ENCODE measurements at regions not wholly inside any gene's neighbourhood (a gene's known extent, or its start where the extent isn't known, plus 50 kb on each side); places are given as distances from the start of the nearest gene placed in this dataset.

- Histone ChIP-seq H3K4me2 (ENCODE audit: low read length) (no peak overlapping the region), H3K27ac (ENCODE audit: low read depth, low read length, poor library complexity, severe bottlenecking) (no peak overlapping the region), H3K9me2 (ENCODE audit: insufficient read depth, low read length) (no peaks in the 10 kb centered on the region), H3K36me3 (ENCODE audit: insufficient read depth, low read length) (no peaks in the 10 kb centered on the region), H2AFZ (ENCODE audit: low read length) (no peak overlapping the region), H3K4me1 (ENCODE audit: insufficient read depth, low read length, poor library complexity, severe bottlenecking) (no peaks in the 10 kb centered on the region), H4K20me1 (ENCODE audit: insufficient read depth, low read length) (no peaks in the 10 kb centered on the region), H3K4me3 (ENCODE audit: low read depth, low read length, poor library complexity, severe bottlenecking) (no peak overlapping the region), H3K79me2 (ENCODE audit: insufficient read depth, low read depth, low read length) (no peaks in the 10 kb centered on the region), H3K9me3 (ENCODE audit: low read length) (no peaks in the 10 kb centered on the region)
- no peak for TF ChIP-seq CTCF (conservative IDR thresholded peaks at IDR 0.05; ENCODE audit: low read length)
- no peak for TF ChIP-seq EZH2phosphoT487 (IDR thresholded peaks at IDR 0.05; ENCODE audit: borderline replicate concordance, low read depth, low read length)
- DNase-seq (ENCODE audit: low spot score), result no peak
- ChIA-PET POLR2A (interaction anchor here (1.0 kb wide), 1 partner anchor 13 kb away, joined by 4 read pairs; no protein-coding TSS in a partner anchor), CTCF (ENCODE audit: unreplicated experiment) (no interaction called here)
- BruUV-seq (replicated peaks), result no TSS peak
- intact Hi-C loops (cut with micrococcal nuclease; ENCODE audit: unreplicated experiment), result no loop called here
Measured at GRCh38 chr14:101336183-101336582, 225.1 kb upstream of the DIO3 start.

GRCh38 chr14:101337053-101337452 is 224.2 kb upstream of the DIO3 start:
- intact Hi-C loops (cut with micrococcal nuclease; ENCODE audit: unreplicated experiment), result no loop called here
- no peaks in the 10 kb centered on the region for H3K4me1 ChIP-seq (ENCODE audit: insufficient read depth, low read length, poor library complexity, severe bottlenecking)
- ChIA-PET CTCF (ENCODE audit: unreplicated experiment) (no interaction called here), POLR2A (interaction anchor here (0.7 kb wide), 1 partner anchor 15 kb away, joined by 4 read pairs; no protein-coding TSS in a partner anchor)
- no peak for TF ChIP-seq CTCF (conservative IDR thresholded peaks at IDR 0.05; ENCODE audit: low read length)
- TF ChIP-seq EZH2phosphoT487 (IDR thresholded peaks at IDR 0.05; ENCODE audit: borderline replicate concordance, low read depth, low read length), result no peak
- no TSS peak for BruUV-seq (replicated peaks)
- no peaks in the 10 kb centered on the region for H3K9me2 ChIP-seq (ENCODE audit: insufficient read depth, low read length)
- no peak overlapping the region for H3K4me2 ChIP-seq (ENCODE audit: low read length)
- no peaks in the 10 kb centered on the region for H3K36me3 ChIP-seq (ENCODE audit: insufficient read depth, low read length)
- H3K27ac ChIP-seq (ENCODE audit: low read depth, low read length, poor library complexity, severe bottlenecking), result no peak overlapping the region
- DNase-seq (ENCODE audit: low spot score), result no peak
- H4K20me1 ChIP-seq (ENCODE audit: insufficient read depth, low read length), result no peaks in the 10 kb centered on the region
- H3K79me2 ChIP-seq (ENCODE audit: insufficient read depth, low read depth, low read length), result no peaks in the 10 kb centered on the region
- no peak overlapping the region for H2AFZ ChIP-seq (ENCODE audit: low read length)
- H3K9me3 ChIP-seq (ENCODE audit: low read length), result no peaks in the 10 kb centered on the region
- no peak overlapping the region for H3K4me3 ChIP-seq (ENCODE audit: low read depth, low read length, poor library complexity, severe bottlenecking)

GRCh38 chr14:101340556-101340955 is 220.7 kb upstream of the DIO3 start:
- DNase-seq (ENCODE audit: low spot score), result no peak
- Histone ChIP-seq H3K79me2 (ENCODE audit: insufficient read depth, low read depth, low read length) (no peaks in the 10 kb centered on the region), H3K9me3 (ENCODE audit: low read length) (peaks cover 7% of the 10 kb centered on the region; the same call in 1 of the 2 replicates), H2AFZ (ENCODE audit: low read length) (no peak overlapping the region), H3K4me2 (ENCODE audit: low read length) (no peak overlapping the region), H3K27ac (ENCODE audit: low read depth, low read length, poor library complexity, severe bottlenecking) (no peak overlapping the region), H3K36me3 (ENCODE audit: insufficient read depth, low read length) (no peaks in the 10 kb centered on the region; the same call in 1 of the 2 replicates), H4K20me1 (ENCODE audit: insufficient read depth, low read length) (no peaks in the 10 kb centered on the region), H3K9me2 (ENCODE audit: insufficient read depth, low read length) (no peaks in the 10 kb centered on the region), H3K4me1 (ENCODE audit: insufficient read depth, low read length, poor library complexity, severe bottlenecking) (no peaks in the 10 kb centered on the region), H3K4me3 (ENCODE audit: low read depth, low read length, poor library complexity, severe bottlenecking) (no peak overlapping the region)
- intact Hi-C loops (cut with micrococcal nuclease; ENCODE audit: unreplicated experiment), result no loop called here
- CTCF ChIA-PET (ENCODE audit: unreplicated experiment), result no interaction called here
- POLR2A ChIA-PET, result no interaction called here
- BruUV-seq (replicated peaks), result no TSS peak
- TF ChIP-seq EZH2phosphoT487 (IDR thresholded peaks at IDR 0.05; ENCODE audit: borderline replicate concordance, low read depth, low read length) (no peak), CTCF (conservative IDR thresholded peaks at IDR 0.05; ENCODE audit: low read length) (no peak)

All from OCI-LY7 (cell line).